Lower lobe of right lung (tissue), 2 donors: ENCODE measurements at regions not wholly inside any gene's neighbourhood (a gene's known extent, or its start where the extent isn't known, plus 50 kb on each side); places are given as distances from the start of the nearest gene placed in this dataset.
A peak's percentile ranks its signal among the peaks of the same experiment; 100 is the strongest.

ENCODE experiments used
- ATAC-seq, 2 donors: fragments of 200-7000 bp; cut with Tn5 transposase; one replicate each; pipeline ENCODE4 v1.9.1; 2020 to 2022; ENCODE audit warnings: mild to moderate bottlenecking in 2 of 2, moderate library complexity in 2 of 2
- DNase-seq: peaks from one replicate; pipeline ENCODE4 v3.0.0-alpha.2; 2020
- H3K27ac ChIP-seq: fragments of 200-600 bp; one replicate; pipeline ENCODE4 v1.8.0; 2022
- H3K27me3 ChIP-seq: fragments of 200-600 bp; one replicate; pipeline ENCODE4 v1.8.0; 2022; ENCODE audit warnings: low read depth
- H3K36me3 ChIP-seq: fragments of 200-600 bp; one replicate; pipeline ENCODE4 v1.8.0; 2022; ENCODE audit warnings: mild to moderate bottlenecking
- H3K4me1 ChIP-seq: fragments of 200-600 bp; one replicate; pipeline ENCODE4 v1.8.0; 2022
- H3K4me3 ChIP-seq: fragments of 200-600 bp; one replicate; pipeline ENCODE4 v1.8.0; 2022; ENCODE audit warnings: mild to moderate bottlenecking
- H3K9me3 ChIP-seq: fragments of 200-600 bp; one replicate; pipeline ENCODE4 v1.8.0; 2022
- intact Hi-C: fragments of 100-400 bp; cut with DNase I; formaldehyde crosslinking; loops from one replicate; pipeline ENCODE4 v1.11.0; 2022
- TF ChIP-seq, protein P1 (sequence below): fragments of 200-600 bp; IDR thresholded peaks from one replicate; pipeline ENCODE4 v1.8.0; 2022; ENCODE audit warnings: antibody characterized with exemption, mild to moderate bottlenecking
- donor health status: DM: no; HTN: yes; CAD: no; lungs with severe emphysema.

- TF ChIP-seq, protein P1, sequence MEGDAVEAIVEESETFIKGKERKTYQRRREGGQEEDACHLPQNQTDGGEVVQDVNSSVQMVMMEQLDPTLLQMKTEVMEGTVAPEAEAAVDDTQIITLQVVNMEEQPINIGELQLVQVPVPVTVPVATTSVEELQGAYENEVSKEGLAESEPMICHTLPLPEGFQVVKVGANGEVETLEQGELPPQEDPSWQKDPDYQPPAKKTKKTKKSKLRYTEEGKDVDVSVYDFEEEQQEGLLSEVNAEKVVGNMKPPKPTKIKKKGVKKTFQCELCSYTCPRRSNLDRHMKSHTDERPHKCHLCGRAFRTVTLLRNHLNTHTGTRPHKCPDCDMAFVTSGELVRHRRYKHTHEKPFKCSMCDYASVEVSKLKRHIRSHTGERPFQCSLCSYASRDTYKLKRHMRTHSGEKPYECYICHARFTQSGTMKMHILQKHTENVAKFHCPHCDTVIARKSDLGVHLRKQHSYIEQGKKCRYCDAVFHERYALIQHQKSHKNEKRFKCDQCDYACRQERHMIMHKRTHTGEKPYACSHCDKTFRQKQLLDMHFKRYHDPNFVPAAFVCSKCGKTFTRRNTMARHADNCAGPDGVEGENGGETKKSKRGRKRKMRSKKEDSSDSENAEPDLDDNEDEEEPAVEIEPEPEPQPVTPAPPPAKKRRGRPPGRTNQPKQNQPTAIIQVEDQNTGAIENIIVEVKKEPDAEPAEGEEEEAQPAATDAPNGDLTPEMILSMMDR: no peak
- Histone ChIP-seq H3K27me3 (no peaks in the 10 kb centered on the region), H3K9me3 (no peaks in the 10 kb centered on the region), H3K36me3 (no peaks in the 10 kb centered on the region), H3K27ac (no peak overlapping the region), H3K4me1 (no peaks in the 10 kb centered on the region), H3K4me3 (no peak overlapping the region)
- no peak for DNase-seq
- ATAC-seq: no peak
- intact Hi-C loops: no loop called here
Observed at GRCh38 chr16:82464187-82464586, 162.6 kb upstream of the CDH13 start.

- Histone ChIP-seq H3K4me3 (no peak overlapping the region), H3K4me1 (peaks cover 3% of the 10 kb centered on the region), H3K9me3 (no peaks in the 10 kb centered on the region), H3K27me3 (no peaks in the 10 kb centered on the region), H3K27ac (no peak overlapping the region), H3K36me3 (no peaks in the 10 kb centered on the region)
- ATAC-seq (no peak), DNase-seq (no peak)
- TF ChIP-seq, protein P1: no peak
- intact Hi-C loops: no loop called here
Observed at GRCh38 chr16:82460766-82461165, 166.0 kb upstream of the CDH13 start.

- H3K27ac ChIP-seq: no peak overlapping the region
- no peaks in the 10 kb centered on the region for H3K36me3 ChIP-seq
- H3K9me3 ChIP-seq: no peaks in the 10 kb centered on the region
- intact Hi-C loops: no loop called here
- peaks cover 3% of the 10 kb centered on the region for H3K4me1 ChIP-seq
- TF ChIP-seq, protein P1: no peak
- no peak overlapping the region for H3K4me3 ChIP-seq
- no peaks in the 10 kb centered on the region for H3K27me3 ChIP-seq
- ATAC-seq: no peak
- no peak for DNase-seq
Observed at GRCh38 chr16:82459580-82460256, 167.1 kb upstream of the CDH13 start.

- ATAC-seq (peak; percentile 92 to 95), DNase-seq (peak; percentile 61)
- TF ChIP-seq, protein P1: peak; percentile 78
- intact Hi-C loops: no loop called here
- H3K4me1 ChIP-seq: peaks cover 3% of the 10 kb centered on the region
- H3K27ac ChIP-seq: no peak overlapping the region
- H3K9me3 ChIP-seq: no peaks in the 10 kb centered on the region
- H3K27me3 ChIP-seq: no peaks in the 10 kb centered on the region
- H3K4me3 ChIP-seq: no peak overlapping the region
- H3K36me3 ChIP-seq: no peaks in the 10 kb centered on the region
Observed at GRCh38 chr16:82456683-82457082, 170.1 kb upstream of the CDH13 start.

DNA sequence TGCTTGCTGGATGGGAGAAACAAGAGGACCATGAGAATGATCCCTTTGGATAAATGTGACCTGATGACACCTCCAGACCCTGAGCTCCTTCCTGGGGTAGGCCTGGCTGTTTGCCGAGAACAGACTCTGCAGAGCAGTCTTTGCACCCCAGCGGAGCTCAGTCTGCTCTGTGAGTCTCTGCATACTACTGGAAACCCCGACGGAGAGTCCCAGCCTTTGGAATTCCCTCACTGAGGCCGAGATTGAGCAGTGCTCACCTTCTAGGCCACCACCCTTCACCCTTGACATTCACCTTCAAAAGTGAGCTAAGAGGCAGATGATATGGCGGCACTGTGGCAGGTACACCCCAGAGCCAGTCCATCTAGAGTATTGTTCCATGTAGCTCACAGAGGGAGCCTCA lies 172.2 kb upstream of the CDH13 start:
- Histone ChIP-seq H3K36me3 (no peaks in the 10 kb centered on the region), H3K9me3 (no peaks in the 10 kb centered on the region), H3K4me3 (no peak overlapping the region), H3K27ac (no peak overlapping the region), H3K27me3 (no peaks in the 10 kb centered on the region), H3K4me1 (peaks cover 3% of the 10 kb centered on the region)
- ATAC-seq (no peak), DNase-seq (no peak)
- intact Hi-C loops: no loop called here
- TF ChIP-seq, protein P1: no peak
